Endothelial cell of umbilical vein (primary cell): ENCODE measurements at regions not wholly inside any gene's neighbourhood (a gene's known extent, or its start where the extent isn't known, plus 50 kb on each side); places are given as distances from the start of the nearest gene placed in this dataset.

Experiments used
- BruUV-seq: library from RNA; stranded (reverse); fragments of 400-500 nt; replicated peaks from 2 replicates; lab custom pipeline; 2021; lab: Mats Ljungman, UMichigan
- CTCF ChIA-PET: fragments of 300-600, 350-600 bp; sonication (Branson Sonifier 250); formaldehyde crosslinking; loops from one replicate; lab custom pipeline; 2021; ENCODE audit warnings: antibody characterized with exemption, inconsistent platforms; lab: Charles Lee
- POLR2A ChIA-PET: fragments of 300-600, 350-600 bp; sonication (Branson Sonifier 250); formaldehyde crosslinking; loops from one replicate; lab custom pipeline; 2021; ENCODE audit warnings: antibody characterized with exemption, inconsistent platforms; lab: Charles Lee
- DNase-seq: peaks from one replicate; pipeline ENCODE4 v3.0.0-alpha.2; 2011; ENCODE audit warnings: low read depth, low spot score
- FAIRE-seq: peaks from 2 replicates; lab custom pipeline; 2011; peaks lifted over from hg19 to GRCh38; lab: Jason Lieb, UNC
- H2AFZ ChIP-seq: 2 replicates; pipeline ENCODE4 v1.6.0; 2012; ENCODE audit warnings: low read depth, low read length, control low read depth, inconsistent platforms
- H3K27ac ChIP-seq: 2 replicates; pipeline ENCODE4 v1.5.1; 2011; ENCODE audit warnings: low read depth, mild to moderate bottlenecking, control low read depth, low read length, moderate library complexity; ENCODE audit not compliant: insufficient read depth
- H3K27me3 ChIP-seq, 2 experiments: 2 replicates each; pipeline versions ENCODE4 v1.6.0 to v1.6.1; 2011; ENCODE audit warnings: low read length in 2 of 2, mixed read lengths in 1 of 2; ENCODE audit not compliant: control insufficient read depth in 2 of 2, insufficient read depth in 2 of 2
- H3K36me3 ChIP-seq, 2 experiments: 2 replicates in 1 of 2; 3 replicates in 1 of 2; pipeline ENCODE4 v1.5.1; 2011; ENCODE audit warnings: low read length in 2 of 2, mild to moderate bottlenecking in 1 of 2, moderate library complexity in 1 of 2; ENCODE audit not compliant: control insufficient read depth in 2 of 2, insufficient read depth in 2 of 2; ENCODE audit errors: extremely low read depth in 1 of 2
- H3K4me1 ChIP-seq: 3 replicates; pipeline ENCODE4 v1.5.1; 2011; ENCODE audit warnings: mild to moderate bottlenecking, low read length; ENCODE audit not compliant: control insufficient read depth, insufficient read depth; ENCODE audit errors: extremely low read depth
- H3K4me2 ChIP-seq: 2 replicates; pipeline ENCODE4 v1.6.1; 2011; ENCODE audit warnings: low read length, control low read depth, mixed read lengths; ENCODE audit not compliant: insufficient read depth
- H3K4me3 ChIP-seq, 3 experiments: fragments of 200-600 bp in 1 of 3; sonication (generic), shearing (Covaris generic) in 1 of 3; replicated peaks in 1 of 3; 2 replicates each; pipeline ENCODE4 v1.5.1; 2011 to 2016; ENCODE audit warnings: control low read depth in 3 of 3, low read length in 3 of 3, mild to moderate bottlenecking in 2 of 3, inconsistent platforms in 1 of 3, low read depth in 1 of 3, moderate library complexity in 1 of 3; ENCODE audit not compliant: insufficient read depth in 1 of 3
- H3K79me2 ChIP-seq: 2 replicates; pipeline ENCODE4 v1.6.0; 2012; ENCODE audit warnings: low read length, inconsistent platforms; ENCODE audit not compliant: control insufficient read depth, insufficient read depth
- H3K9ac ChIP-seq: replicated peaks from 2 replicates; pipeline ENCODE3; 2011; ENCODE audit warnings: low read length, control low read depth; ENCODE audit not compliant: insufficient read depth; ENCODE audit errors: extremely low read depth
- H3K9me1 ChIP-seq: replicated peaks from 3 replicates; pipeline ENCODE4 v1.6.0; 2011; ENCODE audit warnings: mild to moderate bottlenecking, low read length; ENCODE audit not compliant: control insufficient read depth, insufficient read depth; ENCODE audit errors: extremely low read depth
- H3K9me3 ChIP-seq: replicated peaks from 2 replicates; pipeline ENCODE4 v1.5.1; 2012; ENCODE audit warnings: low read length, inconsistent platforms; ENCODE audit not compliant: control insufficient read depth, insufficient read depth
- H4K20me1 ChIP-seq: replicated peaks from 2 replicates; pipeline ENCODE3; 2011; ENCODE audit warnings: mild to moderate bottlenecking, low read length; ENCODE audit not compliant: control insufficient read depth, insufficient read depth; ENCODE audit errors: extremely low read depth
- CTCF ChIP-seq, 2 donors: IDR thresholded peaks; 1 replicate in 1 of 2; 2 replicates in 1 of 2; pipeline ENCODE4 v1.5.1; 2011; ENCODE audit warnings: low read length in 2 of 2, mild to moderate bottlenecking in 2 of 2, moderate library complexity in 2 of 2, control low read depth in 1 of 2, inconsistent platforms in 1 of 2, low read depth in 1 of 2; ENCODE audit not compliant: insufficient read depth in 1 of 2; ENCODE audit errors: extremely low read depth in 1 of 2
- EZH2 ChIP-seq: IDR thresholded peaks from 2 replicates; pipeline ENCODE4 v1.6.1; 2012; ENCODE audit warnings: borderline replicate concordance, low read depth, mild to moderate bottlenecking, moderate library complexity, low read length, inconsistent platforms; ENCODE audit not compliant: severe bottlenecking
- FOS ChIP-seq: IDR thresholded peaks from 2 replicates; pipeline ENCODE4 v1.6.1; 2011; ENCODE audit warnings: mild to moderate bottlenecking, low read length, moderate library complexity, borderline replicate concordance; ENCODE audit not compliant: insufficient read depth
- GATA2 ChIP-seq: IDR thresholded peaks from 2 replicates; pipeline ENCODE4 v1.7.0; 2011; ENCODE audit warnings: low read depth, mild to moderate bottlenecking, moderate library complexity, mixed read lengths, low read length; ENCODE audit not compliant: insufficient read length, insufficient read depth
- JUN ChIP-seq: IDR thresholded peaks from 2 replicates; pipeline ENCODE4 v1.6.1; 2011; ENCODE audit warnings: borderline replicate concordance, low read depth; ENCODE audit not compliant: insufficient read length, insufficient read depth
- MAX ChIP-seq: IDR thresholded peaks from 2 replicates; pipeline ENCODE4 v1.6.1; 2011; ENCODE audit not compliant: insufficient read depth, insufficient read length
- MYC ChIP-seq: IDR thresholded peaks from one replicate; pipeline ENCODE4 v1.6.1; 2011; ENCODE audit warnings: mild to moderate bottlenecking, low read depth, low read length
- POLR2A ChIP-seq: IDR thresholded peaks from 2 replicates; pipeline ENCODE4 v1.6.1; 2012; ENCODE audit warnings: low read depth, mild to moderate bottlenecking, control low read depth, low read length
- POLR2AphosphoS5 ChIP-seq: IDR thresholded peaks from 2 replicates; pipeline ENCODE4 v1.6.1; 2012; ENCODE audit warnings: low read depth, mild to moderate bottlenecking, control low read depth, low read length, moderate library complexity; ENCODE audit not compliant: insufficient read depth
- dilution Hi-C: fragments of 300-500 bp; cut with MboI; formaldehyde crosslinking; loops from one replicate; pipeline ENCODE4 v1.15.0; 2019; ENCODE audit warnings: low sequenced_read_pairs; ENCODE audit not compliant: extremely low pct_ligation_motif_present
- intact Hi-C: fragments of 100-400 bp; cut with micrococcal nuclease; formaldehyde crosslinking; loops from one replicate; pipeline ENCODE4 v1.10.0; 2022

- no peaks in the 10 kb centered on the region for H3K79me2 ChIP-seq
- peaks cover 15% of the 10 kb centered on the region for H3K4me1 ChIP-seq
- BruUV-seq, result no TSS peak
- no peaks in the 10 kb centered on the region for H3K27me3 ChIP-seq
- H3K4me2 ChIP-seq, result no peak overlapping the region
- H2AFZ ChIP-seq, result no peak overlapping the region
- H3K36me3 ChIP-seq, result no peaks in the 10 kb centered on the region
- POLR2A ChIA-PET, result no interaction called here
- CTCF ChIA-PET, result no interaction called here
- no peak overlapping the region for H3K4me3 ChIP-seq
- H3K27ac ChIP-seq, result no peak overlapping the region
- TF ChIP-seq POLR2A (no peak), JUN (no peak), EZH2 (no peak), FOS (no peak), POLR2AphosphoS5 (no peak), GATA2 (no peak), MAX (no peak), MYC (no peak), CTCF (IDR thresholded peaks at IDR 0.05; ENCODE audit: extremely low read depth in 1 of 2, insufficient read depth in 1 of 2, low read depth in 1 of 2, low read length in 2 of 2) (no peak)
- DNase-seq, result no peak
- dilution Hi-C loops (no loop called here), intact Hi-C loops (no loop called here)
- no peak overlapping the region for H3K9ac ChIP-seq
- H4K20me1 ChIP-seq, result no peaks in the 10 kb centered on the region
- peaks cover 4% of the 10 kb centered on the region for H3K9me3 ChIP-seq
- FAIRE-seq, result no peak
- no peaks in the 10 kb centered on the region for H3K9me1 ChIP-seq
These were observed 367.7 kb downstream of the KCNRG start for GRCh38 chr13:50382951-50383350.
